PFSK-1 (cell line): ENCODE measurements at regions not wholly inside any gene's neighbourhood (a gene's known extent, or its start where the extent isn't known, plus 50 kb on each side); places are given as distances from the start of the nearest gene placed in this dataset.

Source experiments
- FOXP2 ChIP-seq: optimal IDR thresholded peaks from 2 replicates; pipeline ENCODE3; 2011; ENCODE audit warnings: borderline replicate concordance, control low read depth, inconsistent platforms; ENCODE audit not compliant: insufficient read depth; ENCODE audit errors: extremely low read length, extremely low read depth
- POLR2AphosphoS5 ChIP-seq: IDR thresholded peaks from 2 replicates; pipeline ENCODE4 v1.6.1; 2012; ENCODE audit warnings: low read depth, mild to moderate bottlenecking, control low read depth, low read length, moderate library complexity
- REST ChIP-seq, 2 experiments: IDR thresholded peaks; 2 replicates each; pipeline versions ENCODE4 v1.6.1 to v1.8.0; 2011 to 2012; ENCODE audit warnings: low read depth in 2 of 2, low read length in 2 of 2, control low read depth in 1 of 2, inconsistent platforms in 1 of 2, mild to moderate bottlenecking in 1 of 2, moderate library complexity in 1 of 2; ENCODE audit not compliant: insufficient read depth in 1 of 2
- SIN3A ChIP-seq: IDR thresholded peaks from 2 replicates; pipeline ENCODE4 v1.6.1; 2012; ENCODE audit warnings: mild to moderate bottlenecking, low read length, moderate library complexity, borderline replicate concordance; ENCODE audit not compliant: insufficient read depth
- TAF1 ChIP-seq: IDR thresholded peaks from 2 replicates; pipeline ENCODE4 v1.6.1; 2012; ENCODE audit warnings: low read length, control low read depth, borderline replicate concordance; ENCODE audit not compliant: insufficient read depth

- TF ChIP-seq SIN3A (no peak), POLR2AphosphoS5 (no peak), FOXP2 (no peak)
Observed at GRCh38 chr5:167346461-167346860, 945.0 kb upstream of the WWC1 start.

GRCh38 chr5:167348251-167348926, 943.1 kb upstream of the WWC1 start:
- TF ChIP-seq FOXP2 (no peak), POLR2AphosphoS5 (no peak)

- TF ChIP-seq FOXP2, result no peak
- TF ChIP-seq REST (IDR thresholded peaks at IDR 0.05; ENCODE audit: insufficient read depth in 1 of 2, low read depth in 2 of 2, low read length in 2 of 2), result no peak
- no peak for TF ChIP-seq SIN3A
- no peak for TF ChIP-seq POLR2AphosphoS5
- no peak for TF ChIP-seq TAF1
Observed at GRCh38 chr5:167348980-167349379, 942.5 kb upstream of the WWC1 start.

- TF ChIP-seq REST (IDR thresholded peaks at IDR 0.05; ENCODE audit: insufficient read depth in 1 of 2, low read depth in 2 of 2, low read length in 2 of 2), result no peak
- no peak for TF ChIP-seq TAF1
- no peak for TF ChIP-seq FOXP2
- TF ChIP-seq SIN3A, result no peak
- TF ChIP-seq POLR2AphosphoS5, result no peak
Observed at GRCh38 chr5:167351316-167351715, 940.1 kb upstream of the WWC1 start.

GRCh38 chr5:167352801-167353200, 938.6 kb upstream of the WWC1 start:
- TF ChIP-seq TAF1 (no peak), REST (IDR thresholded peaks at IDR 0.05; ENCODE audit: insufficient read depth in 1 of 2, low read depth in 2 of 2, low read length in 2 of 2) (no peak), SIN3A (no peak), FOXP2 (no peak)

- no peak for TF ChIP-seq TAF1
- TF ChIP-seq POLR2AphosphoS5, result no peak
- no peak for TF ChIP-seq FOXP2
- TF ChIP-seq REST (IDR thresholded peaks at IDR 0.05; ENCODE audit: insufficient read depth in 1 of 2, low read depth in 2 of 2, low read length in 2 of 2), result no peak
- no peak for TF ChIP-seq SIN3A
Observed at GRCh38 chr5:167355346-167355745, 936.1 kb upstream of the WWC1 start.
